ENCODE measurements at regions not wholly inside any gene's neighbourhood (a gene's known extent, or its start where the extent isn't known, plus 50 kb on each side); places are given as distances from the start of the nearest gene placed in this dataset.

- Histone ChIP-seq H3K4me3 (no peak overlapping the region), H3K79me2 (replicated peaks; ENCODE audit: insufficient read depth) (no peaks in the 10 kb centered on the region), H3K36me3 (ENCODE audit: insufficient read depth) (peaks cover 7% of the 10 kb centered on the region), H3F3A (replicated peaks; ENCODE audit: low read depth) (no peaks in the 10 kb centered on the region), H3K9me2 (ENCODE audit: insufficient read depth) (no peaks in the 10 kb centered on the region), H3K27ac (ENCODE audit: low read depth) (no peak overlapping the region), H2AFZ (no peak overlapping the region), H3K4me2 (no peak overlapping the region), H4K20me1 (replicated peaks; ENCODE audit: insufficient read depth) (no peaks in the 10 kb centered on the region), H3K4me1 (ENCODE audit: insufficient read depth) (no peaks in the 10 kb centered on the region), H3K27me3 (ENCODE audit: insufficient read depth) (no peaks in the 10 kb centered on the region)
- DNase-seq (ENCODE audit: low spot score) = no peak
- Mint-ChIP-seq H3K27ac (no peak overlapping the region), H3K36me3 (ENCODE audit: low read depth) (peaks cover 18% of the 10 kb centered on the region; the same call in 2 of the 3 replicates), H3K9me3 (peaks cover 87% of the 10 kb centered on the region), H3K27me3 (ENCODE audit: insufficient read depth, low read depth, poor library complexity) (peaks cover 2% of the 10 kb centered on the region), H3K4me1 (no peaks in the 10 kb centered on the region), H3K4me3 (no peak overlapping the region)
- ATAC-seq = no peak
- TF ChIP-seq ZNF462 (CRISPR knock-in tag; IDR thresholded peaks at IDR 0.05) (no peak), REST (IDR thresholded peaks at IDR 0.05; ENCODE audit: unreplicated experiment) (no peak), ZNF331 (CRISPR knock-in tag; IDR thresholded peaks at IDR 0.05; ENCODE audit: low read depth) (no peak), JUNB (IDR thresholded peaks at IDR 0.05; ENCODE audit: unreplicated experiment) (no peak), POLR2AphosphoS5 (IDR thresholded peaks at IDR 0.05; ENCODE audit: low read depth) (no peak), CREB1 (CRISPR knock-in tag; IDR thresholded peaks at IDR 0.05; ENCODE audit: low read depth) (no peak), EZH2phosphoT487 (IDR thresholded peaks at IDR 0.05; ENCODE audit: unreplicated experiment) (no peak), STAT1 (IDR thresholded peaks at IDR 0.05; ENCODE audit: unreplicated experiment) (no peak), CTCF (conservative IDR thresholded peaks at IDR 0.05; ENCODE audit: low read depth in 2 of 2) (no peak), EZH2 (IDR thresholded peaks at IDR 0.05; ENCODE audit: low read depth, unreplicated experiment) (no peak)
- TF ChIP-seq, protein P1, sequence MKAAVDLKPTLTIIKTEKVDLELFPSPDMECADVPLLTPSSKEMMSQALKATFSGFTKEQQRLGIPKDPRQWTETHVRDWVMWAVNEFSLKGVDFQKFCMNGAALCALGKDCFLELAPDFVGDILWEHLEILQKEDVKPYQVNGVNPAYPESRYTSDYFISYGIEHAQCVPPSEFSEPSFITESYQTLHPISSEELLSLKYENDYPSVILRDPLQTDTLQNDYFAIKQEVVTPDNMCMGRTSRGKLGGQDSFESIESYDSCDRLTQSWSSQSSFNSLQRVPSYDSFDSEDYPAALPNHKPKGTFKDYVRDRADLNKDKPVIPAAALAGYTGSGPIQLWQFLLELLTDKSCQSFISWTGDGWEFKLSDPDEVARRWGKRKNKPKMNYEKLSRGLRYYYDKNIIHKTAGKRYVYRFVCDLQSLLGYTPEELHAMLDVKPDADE (IDR thresholded peaks at IDR 0.05) = no peak
Observed at GRCh38 chr9:103658156-103658555, 436.0 kb upstream of the SMC2 start.
